ENCODE measurements at regions not wholly inside any gene's neighbourhood (a gene's known extent, or its start where the extent isn't known, plus 50 kb on each side); places are given as distances from the start of the nearest gene placed in this dataset.

DNA sequence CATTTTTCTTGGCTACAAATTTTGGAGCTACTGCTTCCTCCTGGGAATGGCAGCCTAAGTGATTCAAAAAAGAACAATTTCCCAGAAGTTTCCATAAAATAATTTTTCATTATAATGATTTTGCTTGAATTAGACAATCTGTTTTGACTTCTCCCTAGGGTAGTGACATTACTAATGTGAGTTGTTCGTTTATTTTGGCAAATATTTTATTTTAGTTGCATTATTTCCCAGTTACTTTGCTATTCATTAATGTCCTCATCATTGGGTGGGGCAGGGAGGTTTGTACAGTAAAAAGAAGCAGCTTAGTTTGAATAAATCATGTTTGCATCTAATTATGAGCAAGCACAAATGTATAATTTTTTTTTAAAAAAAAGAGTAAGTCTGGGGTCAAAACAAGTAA is 686.6 kb downstream of the ROBO2 start:
- Histone ChIP-seq H3K27ac (ENCODE audit: insufficient read length, low read depth, low read length) (no peak overlapping the region), H3K4ac (ENCODE audit: low read depth, low read length) (no peak overlapping the region), H3K14ac (ENCODE audit: insufficient read depth, low read length) (no peak overlapping the region), H2BK120ac (ENCODE audit: low read depth, low read length, poor library complexity, severe bottlenecking) (no peak overlapping the region), H3K23ac (ENCODE audit: insufficient read length, low read depth, low read length) (no peak overlapping the region), H2BK20ac (ENCODE audit: low read depth, low read length, poor library complexity, severe bottlenecking) (no peak overlapping the region), H4K8ac (replicated peaks; ENCODE audit: insufficient read length, low read depth, low read length) (no peak overlapping the region), H2AFZ (ENCODE audit: low read length) (no peak overlapping the region), H3K4me2 (ENCODE audit: insufficient read depth, insufficient read length, low read length) (no peak overlapping the region), H3T11ph (ENCODE audit: low read length) (no peak overlapping the region), H2AK5ac (ENCODE audit: insufficient read length, low read length) (no peak overlapping the region), H3K18ac (ENCODE audit: insufficient read length, low read depth, low read length) (no peak overlapping the region), H3K27me3 (ENCODE audit: insufficient read depth, low read length) (no peaks in the 10 kb centered on the region), H2BK15ac (ENCODE audit: low read depth, low read length) (no peak overlapping the region), H3K79me2 (ENCODE audit: insufficient read depth, low read length) (no peaks in the 10 kb centered on the region), H3K23me2 (ENCODE audit: insufficient read length, low read depth, low read length, poor library complexity, severe bottlenecking) (no peaks in the 10 kb centered on the region), H2BK12ac (ENCODE audit: insufficient read length, low read depth, low read length) (no peak overlapping the region), H3K56ac (ENCODE audit: insufficient read length, low read depth, low read length) (no peak overlapping the region), H2BK5ac (ENCODE audit: insufficient read length, low read length) (no peak overlapping the region), H4K5ac (ENCODE audit: insufficient read length, low read depth, low read length) (no peak overlapping the region), H4K91ac (ENCODE audit: insufficient read length, low read depth, low read length) (no peak overlapping the region), H4K20me1 (ENCODE audit: control insufficient read depth, insufficient read depth, insufficient read length) (no peaks in the 10 kb centered on the region), H3K79me1 (ENCODE audit: insufficient read depth, low read depth, low read length, poor library complexity, severe bottlenecking) (no peaks in the 10 kb centered on the region), H3K9me3 (ENCODE audit: control insufficient read depth, low read depth, low read length) (no peaks in the 10 kb centered on the region), H3K4me1 (ENCODE audit: insufficient read depth, low read length) (no peaks in the 10 kb centered on the region), H3K9ac (ENCODE audit: extremely low read depth, insufficient read length, low read length) (no peak overlapping the region)
- Mint-ChIP-seq H3K9me3 (peaks cover 0 to 4% of the 10 kb centered on the region in 2 experiments; a peak in 2 of 5 replicates), H3K27me3 (ENCODE audit: low read depth) (no peaks in the 10 kb centered on the region), H3K4me1 (no peaks in the 10 kb centered on the region), H3K36me3 (ENCODE audit: insufficient read depth in 1 of 3, low read depth in 3 of 3) (peaks cover 0 to 5% (median 2%) of the 10 kb centered on the region in 3 experiments; a peak in 3 of 7 replicates), H3K4me3 (no peak overlapping the region), H3K27ac (no peak overlapping the region)
- TF ChIP-seq, protein P1, sequence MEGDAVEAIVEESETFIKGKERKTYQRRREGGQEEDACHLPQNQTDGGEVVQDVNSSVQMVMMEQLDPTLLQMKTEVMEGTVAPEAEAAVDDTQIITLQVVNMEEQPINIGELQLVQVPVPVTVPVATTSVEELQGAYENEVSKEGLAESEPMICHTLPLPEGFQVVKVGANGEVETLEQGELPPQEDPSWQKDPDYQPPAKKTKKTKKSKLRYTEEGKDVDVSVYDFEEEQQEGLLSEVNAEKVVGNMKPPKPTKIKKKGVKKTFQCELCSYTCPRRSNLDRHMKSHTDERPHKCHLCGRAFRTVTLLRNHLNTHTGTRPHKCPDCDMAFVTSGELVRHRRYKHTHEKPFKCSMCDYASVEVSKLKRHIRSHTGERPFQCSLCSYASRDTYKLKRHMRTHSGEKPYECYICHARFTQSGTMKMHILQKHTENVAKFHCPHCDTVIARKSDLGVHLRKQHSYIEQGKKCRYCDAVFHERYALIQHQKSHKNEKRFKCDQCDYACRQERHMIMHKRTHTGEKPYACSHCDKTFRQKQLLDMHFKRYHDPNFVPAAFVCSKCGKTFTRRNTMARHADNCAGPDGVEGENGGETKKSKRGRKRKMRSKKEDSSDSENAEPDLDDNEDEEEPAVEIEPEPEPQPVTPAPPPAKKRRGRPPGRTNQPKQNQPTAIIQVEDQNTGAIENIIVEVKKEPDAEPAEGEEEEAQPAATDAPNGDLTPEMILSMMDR (conservative IDR thresholded peaks at IDR 0.05): no peak
- no CpG with 5 or more reads among the region's 1 CpG for WGBS (ENCODE audit: extremely low coverage, insufficient read length, low lambda C conversion rate)
- no peak for DNase-seq
